ENCODE measurements at regions not wholly inside any gene's neighbourhood (a gene's known extent, or its start where the extent isn't known, plus 50 kb on each side); places are given as distances from the start of the nearest gene placed in this dataset.

GRCh38 chr11:111440416-111441205 is 61.5 kb upstream of the POU2AF1 start:
- TF ChIP-seq CTCF (conservative IDR thresholded peaks at IDR 0.05): no peak
- TF ChIP-seq ZFX (IDR thresholded peaks at IDR 0.05): no peak

All from C4-2B (cell line).